ENCODE measurements at regions not wholly inside any gene's neighbourhood (a gene's known extent, or its start where the extent isn't known, plus 50 kb on each side); places are given as distances from the start of the nearest gene placed in this dataset.
"Not testable (repeated sequence)": the region's sequence is repeated elsewhere in the genome, so short reads cannot be mapped to it uniquely, and the experiment has no call there.

- no peak for DNase-seq
Measured at GRCh38 chr4:13903901-13904300, 276.4 kb upstream of the BOD1L1 start.

GRCh38 chr4:13905543-13905942 lies 278.0 kb upstream of the BOD1L1 start:
- DNase-seq: peak; percentile 37

- no peak for DNase-seq
Measured at GRCh38 chr4:13906727-13907126, 279.2 kb upstream of the BOD1L1 start.

GRCh38 chr4:13907255-13907751 lies 279.8 kb upstream of the BOD1L1 start:
- peak; percentile 86 for DNase-seq

GRCh38 chr4:13908455-13908854 lies 280.9 kb upstream of the BOD1L1 start:
- no peak for DNase-seq

GRCh38 chr4:13910556-13910955 lies 283.0 kb upstream of the BOD1L1 start:
- no peak for DNase-seq

- DNase-seq: no peak
Measured at GRCh38 chr4:13911256-13911655, 283.7 kb upstream of the BOD1L1 start.

GRCh38 chr4:13912436-13912925 lies 285.0 kb upstream of the BOD1L1 start:
- DNase-seq: no peak

- DNase-seq: no peak
Measured at GRCh38 chr4:13912966-13913365, 285.4 kb upstream of the BOD1L1 start.

- DNase-seq: no peak
Measured at GRCh38 chr4:13917015-13917414, 289.5 kb upstream of the BOD1L1 start.

GRCh38 chr4:13918110-13918509 lies 290.6 kb upstream of the BOD1L1 start:
- DNase-seq: peak; percentile 13

GRCh38 chr4:13918991-13919441 lies 291.5 kb upstream of the BOD1L1 start:
- no peak for DNase-seq

- DNase-seq: no peak
Measured at GRCh38 chr4:13920111-13920875, 292.8 kb upstream of the BOD1L1 start.

GRCh38 chr4:13920901-13921300 lies 293.4 kb upstream of the BOD1L1 start:
- peak; percentile 99 for DNase-seq

GRCh38 chr4:13921805-13922204 lies 294.3 kb upstream of the BOD1L1 start:
- DNase-seq: no peak

GRCh38 chr4:13922459-13922858 lies 294.9 kb upstream of the BOD1L1 start:
- DNase-seq: no peak

GRCh38 chr4:13922873-13923645 lies 295.5 kb upstream of the BOD1L1 start:
- DNase-seq: no peak

GRCh38 chr4:13924900-13925299 lies 297.4 kb upstream of the BOD1L1 start:
- not testable (repeated sequence) for DNase-seq

- no peak for DNase-seq
Measured at GRCh38 chr4:13928214-13928613, 300.7 kb upstream of the BOD1L1 start.

- DNase-seq: no peak
Measured at GRCh38 chr4:13930155-13930554, 302.6 kb upstream of the BOD1L1 start.

GRCh38 chr4:13933191-13933590 lies 305.7 kb upstream of the BOD1L1 start:
- no peak for DNase-seq

- no peak for DNase-seq
Measured at GRCh38 chr4:13938299-13938698, 310.8 kb upstream of the BOD1L1 start.

- no peak for DNase-seq
Measured at GRCh38 chr4:13940921-13941320, 313.4 kb upstream of the BOD1L1 start.

- no peak for DNase-seq
Measured at GRCh38 chr4:13942977-13943376, 315.5 kb upstream of the BOD1L1 start.

All from dermis blood vessel endothelial cell (primary cell).